Uterus (tissue), 3 donors: ENCODE measurements at regions not wholly inside any gene's neighbourhood (a gene's known extent, or its start where the extent isn't known, plus 50 kb on each side); places are given as distances from the start of the nearest gene placed in this dataset.

Experiments used
- DNase-seq, 2 donors: peaks; one replicate each; pipeline ENCODE4 v3.0.0-alpha.2; 2019 to 2020
- H3K27ac ChIP-seq, 2 donors: fragments of 200-600 bp; sonication (generic); 1 replicate in 1 of 2; 2 replicates in 1 of 2; pipeline ENCODE4 v1.5.1; 2016 to 2018
- H3K27me3 ChIP-seq, 2 donors: fragments of 200-600 bp; sonication (generic); one replicate each; pipeline ENCODE4 v1.5.1; 2018 to 2019; ENCODE audit warnings: control low read depth in 1 of 2
- H3K36me3 ChIP-seq, 2 donors: fragments of 200-600 bp; sonication (generic); one replicate each; pipeline ENCODE4 v1.5.1; 2019; ENCODE audit warnings: control low read depth in 1 of 2
- H3K4me1 ChIP-seq, 2 donors: fragments of 200-600 bp; sonication (generic); one replicate each; pipeline ENCODE4 v1.5.1; 2018 to 2019; ENCODE audit warnings: control low read depth in 1 of 2
- H3K4me3 ChIP-seq, 2 donors: fragments of 200-600 bp; sonication (generic); 1 replicate in 1 of 2; 2 replicates in 1 of 2; pipeline ENCODE4 v1.5.1; 2018 to 2019; ENCODE audit warnings: mild to moderate bottlenecking in 1 of 2
- H3K9me3 ChIP-seq, 2 donors: fragments of 200-600 bp; sonication (generic); one replicate each; pipeline ENCODE4 v1.5.1; 2019; ENCODE audit warnings: control low read depth in 1 of 2
- POLR2A ChIP-seq, 2 donors: fragments of 450-650 bp; IDR thresholded peaks; one replicate each; pipeline ENCODE4 v1.6.1; 2016; ENCODE audit warnings: antibody characterized with exemption in 2 of 2, mild to moderate bottlenecking in 1 of 2, moderate library complexity in 1 of 2
- intact Hi-C: fragments of 100-400 bp; cut with DNase I; formaldehyde crosslinking; loops from one replicate; pipeline ENCODE4 v1.15.1; 2023; ENCODE audit warnings: low total_unique reads
- TF ChIP-seq, protein P1 (sequence below), 4 experiments: fragments of 200-600 bp in 2 of 4; fragments of 450-650 bp in 2 of 4; sonication (generic) in 2 of 4; IDR thresholded peaks; one replicate each; pipeline ENCODE4 v1.5.1; 2016 to 2019; ENCODE audit warnings: antibody characterized with exemption in 4 of 4, mild to moderate bottlenecking in 2 of 4, moderate library complexity in 1 of 4
- donor health status: DM: yes; HTN: yes; CAD: no.

DNA sequence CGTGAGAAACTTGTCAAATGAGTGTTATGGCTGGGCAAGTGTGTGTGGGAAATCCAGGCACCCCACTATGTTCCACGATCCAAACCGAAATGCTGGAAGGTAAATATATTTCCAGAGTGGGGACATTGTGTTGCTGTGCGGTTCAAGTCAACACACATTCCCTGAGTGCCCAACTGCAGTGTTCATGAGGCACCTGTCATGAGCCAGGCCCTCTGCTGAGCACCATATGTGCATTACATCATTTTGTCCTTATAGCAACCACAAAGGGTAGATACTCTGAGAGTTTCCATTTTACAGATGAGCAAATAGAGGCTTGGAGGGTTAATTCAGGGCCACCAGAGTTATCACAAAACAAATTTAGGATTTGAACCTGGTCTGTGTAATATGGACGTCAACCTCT, 59.9 kb upstream of the SOD1 start:
- intact Hi-C loops = no loop called here
- no peaks in the 10 kb centered on the region for H3K36me3 ChIP-seq
- no peaks in the 10 kb centered on the region for H3K9me3 ChIP-seq
- H3K4me3 ChIP-seq = no peak overlapping the region
- DNase-seq = no peak
- H3K27ac ChIP-seq = no peak overlapping the region
- H3K27me3 ChIP-seq = no peaks in the 10 kb centered on the region
- no peaks in the 10 kb centered on the region for H3K4me1 ChIP-seq
- TF ChIP-seq, protein P1, sequence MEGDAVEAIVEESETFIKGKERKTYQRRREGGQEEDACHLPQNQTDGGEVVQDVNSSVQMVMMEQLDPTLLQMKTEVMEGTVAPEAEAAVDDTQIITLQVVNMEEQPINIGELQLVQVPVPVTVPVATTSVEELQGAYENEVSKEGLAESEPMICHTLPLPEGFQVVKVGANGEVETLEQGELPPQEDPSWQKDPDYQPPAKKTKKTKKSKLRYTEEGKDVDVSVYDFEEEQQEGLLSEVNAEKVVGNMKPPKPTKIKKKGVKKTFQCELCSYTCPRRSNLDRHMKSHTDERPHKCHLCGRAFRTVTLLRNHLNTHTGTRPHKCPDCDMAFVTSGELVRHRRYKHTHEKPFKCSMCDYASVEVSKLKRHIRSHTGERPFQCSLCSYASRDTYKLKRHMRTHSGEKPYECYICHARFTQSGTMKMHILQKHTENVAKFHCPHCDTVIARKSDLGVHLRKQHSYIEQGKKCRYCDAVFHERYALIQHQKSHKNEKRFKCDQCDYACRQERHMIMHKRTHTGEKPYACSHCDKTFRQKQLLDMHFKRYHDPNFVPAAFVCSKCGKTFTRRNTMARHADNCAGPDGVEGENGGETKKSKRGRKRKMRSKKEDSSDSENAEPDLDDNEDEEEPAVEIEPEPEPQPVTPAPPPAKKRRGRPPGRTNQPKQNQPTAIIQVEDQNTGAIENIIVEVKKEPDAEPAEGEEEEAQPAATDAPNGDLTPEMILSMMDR (IDR thresholded peaks at IDR 0.05) = no peak
- no peak for TF ChIP-seq POLR2A (IDR thresholded peaks at IDR 0.05)

DNA sequence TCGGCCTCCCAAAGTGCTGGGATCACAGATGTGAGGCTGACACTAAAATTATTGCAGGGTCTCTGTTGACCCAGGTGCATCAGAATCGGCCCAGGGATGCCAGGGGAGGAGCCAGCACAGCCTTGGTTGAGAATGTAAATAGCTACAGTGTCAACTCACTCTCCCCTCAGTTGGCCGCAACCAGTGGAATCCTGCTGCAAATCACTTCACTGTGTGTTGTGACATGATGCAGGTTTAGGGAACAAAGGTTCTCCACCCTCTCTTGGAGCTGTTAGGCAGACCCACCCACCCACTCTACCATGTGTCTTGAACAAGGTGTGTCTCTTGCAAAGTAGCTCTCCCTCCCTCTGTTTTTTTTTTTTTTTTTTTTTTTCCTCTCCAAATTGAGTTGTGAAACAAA, 60.5 kb upstream of the SOD1 start:
- Histone ChIP-seq H3K4me3 (no peak overlapping the region), H3K9me3 (no peaks in the 10 kb centered on the region), H3K27ac (no peak overlapping the region), H3K36me3 (no peaks in the 10 kb centered on the region), H3K27me3 (no peaks in the 10 kb centered on the region), H3K4me1 (no peaks in the 10 kb centered on the region)
- no peak for TF ChIP-seq POLR2A (IDR thresholded peaks at IDR 0.05)
- TF ChIP-seq, protein P1 (IDR thresholded peaks at IDR 0.05) = no peak
- intact Hi-C loops = no loop called here
- no peak for DNase-seq

DNA sequence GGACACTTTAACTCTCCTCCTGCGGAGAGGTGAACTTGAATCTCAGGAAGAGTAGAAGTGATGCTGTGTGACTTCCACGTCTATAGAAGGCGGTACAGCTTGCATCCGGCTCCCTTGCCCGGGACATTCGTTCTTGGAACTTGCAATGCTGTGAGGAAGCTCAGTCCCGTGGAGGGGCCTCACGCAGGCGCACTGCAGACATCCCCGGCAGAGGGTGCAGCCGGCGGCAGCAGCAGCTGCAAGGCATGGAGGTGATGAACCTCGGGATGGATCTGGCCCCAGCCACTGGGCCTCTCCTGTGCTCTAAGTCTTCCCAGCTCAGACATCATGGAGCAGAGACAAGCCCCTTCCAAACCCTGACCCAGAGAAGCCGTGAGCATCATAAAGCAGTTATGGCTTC, 61.8 kb upstream of the SOD1 start:
- Histone ChIP-seq H3K27ac (no peak overlapping the region), H3K36me3 (no peaks in the 10 kb centered on the region), H3K4me1 (no peaks in the 10 kb centered on the region), H3K4me3 (no peak overlapping the region), H3K9me3 (no peaks in the 10 kb centered on the region), H3K27me3 (no peaks in the 10 kb centered on the region)
- TF ChIP-seq, protein P1 (IDR thresholded peaks at IDR 0.05) = no peak
- no peak for TF ChIP-seq POLR2A (IDR thresholded peaks at IDR 0.05)
- DNase-seq = no peak
- intact Hi-C loops = no loop called here

DNA sequence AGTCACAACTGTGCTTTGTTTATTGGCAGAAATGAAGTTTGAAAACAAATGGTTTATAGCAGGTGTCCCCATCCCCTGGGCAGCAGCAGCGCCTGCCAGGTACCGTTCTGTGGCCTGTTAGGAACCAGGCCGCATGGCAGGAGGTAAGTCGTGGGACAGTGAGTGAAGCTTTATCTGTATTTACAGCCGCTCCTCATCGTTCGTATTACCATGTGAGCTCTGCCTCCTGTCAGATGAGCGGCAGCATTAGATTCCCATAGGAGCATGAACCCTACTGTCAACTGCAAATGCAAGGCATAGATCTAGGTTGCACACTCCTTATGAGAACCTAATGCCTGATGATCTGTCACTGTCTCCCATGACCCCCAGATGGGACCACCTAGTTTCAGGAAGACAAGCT, 63.4 kb upstream of the SOD1 start:
- TF ChIP-seq, protein P1 (IDR thresholded peaks at IDR 0.05) = no peak
- no peak for TF ChIP-seq POLR2A (IDR thresholded peaks at IDR 0.05)
- intact Hi-C loops = no loop called here
- H3K4me1 ChIP-seq = no peaks in the 10 kb centered on the region
- H3K9me3 ChIP-seq = no peaks in the 10 kb centered on the region
- no peaks in the 10 kb centered on the region for H3K36me3 ChIP-seq
- no peaks in the 10 kb centered on the region for H3K27me3 ChIP-seq
- H3K27ac ChIP-seq = no peak overlapping the region
- no peak overlapping the region for H3K4me3 ChIP-seq
- DNase-seq = no peak

DNA sequence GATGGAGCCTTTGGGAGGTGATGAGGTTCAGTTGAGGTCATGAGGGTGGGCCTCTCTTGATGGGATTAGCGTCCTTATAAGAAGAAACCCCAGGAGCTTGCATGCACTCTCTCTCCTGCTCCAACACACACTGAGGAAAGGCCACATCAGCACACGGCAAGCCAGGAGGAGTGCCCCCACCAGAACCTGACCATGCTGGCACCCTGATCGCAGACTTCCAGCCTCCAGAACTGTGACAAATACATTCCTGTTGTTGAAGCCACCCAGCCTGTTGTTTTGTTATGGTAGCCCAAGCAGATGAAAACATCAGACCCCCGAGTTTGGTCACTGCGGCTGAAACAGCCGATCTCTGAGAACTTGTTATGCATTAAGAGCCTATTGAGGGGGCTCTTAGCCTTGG, 64.8 kb upstream of the SOD1 start:
- H3K4me1 ChIP-seq = no peaks in the 10 kb centered on the region
- TF ChIP-seq, protein P1 (IDR thresholded peaks at IDR 0.05) = no peak
- TF ChIP-seq POLR2A (IDR thresholded peaks at IDR 0.05) = no peak

More for the DNA sequence above, 64.8 kb upstream of the SOD1 start:
- no peak overlapping the region for H3K27ac ChIP-seq
- H3K27me3 ChIP-seq = no peaks in the 10 kb centered on the region
- intact Hi-C loops = no loop called here
- H3K9me3 ChIP-seq = no peaks in the 10 kb centered on the region
- DNase-seq = no peak
- no peaks in the 10 kb centered on the region for H3K36me3 ChIP-seq
- H3K4me3 ChIP-seq = no peak overlapping the region
